ENCODE measurements at regions not wholly inside any gene's neighbourhood (a gene's known extent, or its start where the extent isn't known, plus 50 kb on each side); places are given as distances from the start of the nearest gene placed in this dataset.

DNA sequence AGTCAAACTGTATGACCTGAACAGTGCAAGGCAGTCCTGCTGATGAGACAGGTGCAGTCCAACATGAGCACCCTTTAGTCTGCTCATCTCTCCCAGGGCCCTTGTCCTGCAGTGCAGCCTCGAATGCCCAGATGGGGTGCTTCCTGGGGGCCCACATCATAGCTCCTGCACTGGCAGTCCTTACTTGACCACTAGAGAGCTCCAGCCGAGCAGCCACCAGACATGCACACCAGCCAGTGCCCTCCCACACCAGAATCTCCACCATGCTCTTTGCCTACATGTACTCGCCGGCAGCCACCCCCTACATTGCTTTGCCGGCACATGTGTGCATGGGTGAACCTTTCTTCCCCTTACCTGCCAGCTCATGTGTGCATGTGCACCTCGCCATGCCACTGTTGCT lies 188.8 kb upstream of the GULP1 start:
- TF ChIP-seq EZH2 (IDR thresholded peaks at IDR 0.05; ENCODE audit: insufficient read depth, poor library complexity, severe bottlenecking): no peak
- TF ChIP-seq EZH2phosphoT487 (IDR thresholded peaks at IDR 0.05; ENCODE audit: insufficient read depth, low read depth): no peak

Data from GM23248 (cell line).